BE2C (cell line): ENCODE measurements at regions not wholly inside any gene's neighbourhood (a gene's known extent, or its start where the extent isn't known, plus 50 kb on each side); places are given as distances from the start of the nearest gene placed in this dataset.

ENCODE experiments used
- DNase-seq: peaks from one replicate; pipeline ENCODE4 v3.0.0-alpha.2; 2020
- H3K27me3 ChIP-seq: fragments of 250-450 bp; sonication (Bioruptor Pico); 2 replicates; pipeline ENCODE4 v1.5.1; 2020; ENCODE audit warnings: mild to moderate bottlenecking
- H3K36me3 ChIP-seq: fragments of 250-450 bp; sonication (Bioruptor Pico); 2 replicates; pipeline ENCODE4 v1.5.1; 2020; ENCODE audit warnings: mild to moderate bottlenecking
- H3K4me1 ChIP-seq: fragments of 250-450 bp; sonication (Bioruptor Pico); 2 replicates; pipeline ENCODE4 v1.5.1; 2020
- H3K4me3 ChIP-seq: 2 replicates; pipeline ENCODE4 v1.5.1; 2011; ENCODE audit warnings: low read depth, low read length
- H3K9me3 ChIP-seq: fragments of 250-450 bp; sonication (Bioruptor Pico); 2 replicates; pipeline ENCODE4 v1.5.1; 2020
- CTCF ChIP-seq: IDR thresholded peaks from 2 replicates; pipeline ENCODE4 v1.5.1; 2012; ENCODE audit warnings: mild to moderate bottlenecking, low read depth, low read length

GRCh38 chr15:39056357-39056756, 491.7 kb upstream of the RASGRP1 start:
- no peak for TF ChIP-seq CTCF
- Histone ChIP-seq H3K9me3 (no peaks in the 10 kb centered on the region), H3K27me3 (no peaks in the 10 kb centered on the region), H3K4me3 (no peak overlapping the region), H3K36me3 (no peaks in the 10 kb centered on the region), H3K4me1 (no peaks in the 10 kb centered on the region)
- DNase-seq = no peak

- Histone ChIP-seq H3K9me3 (no peaks in the 10 kb centered on the region), H3K36me3 (no peaks in the 10 kb centered on the region), H3K4me3 (no peak overlapping the region), H3K27me3 (0 out of 2 replicates have a peak, but pooled peaks cover 7% of the 10 kb centered on the region), H3K4me1 (no peaks in the 10 kb centered on the region)
- DNase-seq = no peak
- no peak for TF ChIP-seq CTCF
These were observed 493.9 kb upstream of the RASGRP1 start for GRCh38 chr15:39058351-39059131.

GRCh38 chr15:39059917-39060316, 495.3 kb upstream of the RASGRP1 start:
- Histone ChIP-seq H3K36me3 (no peaks in the 10 kb centered on the region), H3K9me3 (no peaks in the 10 kb centered on the region), H3K27me3 (0 out of 2 replicates have a peak, but pooled peaks cover 7% of the 10 kb centered on the region), H3K4me1 (no peaks in the 10 kb centered on the region), H3K4me3 (no peak overlapping the region)
- TF ChIP-seq CTCF = no peak
- no peak for DNase-seq

GRCh38 chr15:39061952-39062464, 497.4 kb upstream of the RASGRP1 start:
- Histone ChIP-seq H3K9me3 (no peaks in the 10 kb centered on the region), H3K4me1 (no peaks in the 10 kb centered on the region), H3K27me3 (0 out of 2 replicates have a peak, but pooled peaks cover 7% of the 10 kb centered on the region), H3K36me3 (no peaks in the 10 kb centered on the region), H3K4me3 (no peak overlapping the region)
- DNase-seq = no peak
- no peak for TF ChIP-seq CTCF

- Histone ChIP-seq H3K36me3 (no peaks in the 10 kb centered on the region), H3K9me3 (no peaks in the 10 kb centered on the region), H3K4me1 (no peaks in the 10 kb centered on the region), H3K27me3 (0 out of 2 replicates have a peak, but pooled peaks cover 7% of the 10 kb centered on the region), H3K4me3 (no peak overlapping the region)
- TF ChIP-seq CTCF = no peak
- DNase-seq = no peak
These were observed 502.1 kb upstream of the RASGRP1 start for GRCh38 chr15:39066677-39067076.

GRCh38 chr15:39074341-39074985, 506.4 kb upstream of the THBS1 start:
- TF ChIP-seq CTCF = no peak
- no peaks in the 10 kb centered on the region for H3K4me1 ChIP-seq
- H3K27me3 ChIP-seq = peaks cover 7% of the 10 kb centered on the region; the same call in 1 of the 2 replicates
- no peaks in the 10 kb centered on the region for H3K36me3 ChIP-seq
- H3K9me3 ChIP-seq = no peaks in the 10 kb centered on the region
- DNase-seq = no peak
- no peak overlapping the region for H3K4me3 ChIP-seq
